ENCODE measurements at regions not wholly inside any gene's neighbourhood (a gene's known extent, or its start where the extent isn't known, plus 50 kb on each side); places are given as distances from the start of the nearest gene placed in this dataset.

DNA sequence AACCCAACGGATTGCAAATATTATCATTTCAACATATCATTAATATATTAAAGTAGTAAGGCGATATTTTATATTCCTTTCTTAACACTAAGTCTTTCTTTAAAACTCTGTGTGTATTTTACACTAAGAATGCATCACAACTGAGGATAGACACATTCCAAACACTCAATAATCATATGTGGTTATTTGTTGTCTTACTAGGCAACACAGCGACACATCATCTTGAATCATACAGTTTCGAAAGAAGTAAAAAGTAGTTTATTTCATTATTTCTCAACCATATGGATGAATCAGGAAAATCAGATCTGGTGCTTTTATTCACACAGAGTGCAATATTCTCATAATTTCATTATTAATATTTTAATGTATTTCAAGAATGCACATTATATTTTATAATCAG is 662.4 kb downstream of the EPHA7 start:
- Histone ChIP-seq H3K4me3 (no peak overlapping the region), H3K27me3 (ENCODE audit: control insufficient read depth in 3 of 3, insufficient read depth in 3 of 3, low read length in 2 of 3) (no peaks in the 10 kb centered on the region), H3K4me1 (ENCODE audit: control insufficient read depth in 5 of 5, insufficient read depth in 5 of 5, low read length in 5 of 5) (peaks cover 0 to 2% (median 0%) of the 10 kb centered on the region in 5 donors), H3K36me3 (ENCODE audit: control insufficient read depth in 4 of 4, insufficient read depth in 4 of 4, low read length in 4 of 4) (no peaks in the 10 kb centered on the region), H3K9me3 (ENCODE audit: control insufficient read depth in 4 of 4, insufficient read depth in 3 of 4, low read length in 3 of 4) (peaks cover 0 to 8% (median 4%) of the 10 kb centered on the region in 4 donors), H3K9ac (ENCODE audit: insufficient read depth in 1 of 2, low read length in 2 of 2) (no peak overlapping the region), H3K27ac (ENCODE audit: low read depth in 1 of 2, low read length in 1 of 2) (no peak overlapping the region)
- no peak for ATAC-seq (ENCODE audit: insufficient read depth, low FRiP score)
- WGBS, 2 donors = 86 to 87% methylated on average over 4 of the region's 4 CpGs
- DNase-seq = no peak
- TF ChIP-seq, protein P1, sequence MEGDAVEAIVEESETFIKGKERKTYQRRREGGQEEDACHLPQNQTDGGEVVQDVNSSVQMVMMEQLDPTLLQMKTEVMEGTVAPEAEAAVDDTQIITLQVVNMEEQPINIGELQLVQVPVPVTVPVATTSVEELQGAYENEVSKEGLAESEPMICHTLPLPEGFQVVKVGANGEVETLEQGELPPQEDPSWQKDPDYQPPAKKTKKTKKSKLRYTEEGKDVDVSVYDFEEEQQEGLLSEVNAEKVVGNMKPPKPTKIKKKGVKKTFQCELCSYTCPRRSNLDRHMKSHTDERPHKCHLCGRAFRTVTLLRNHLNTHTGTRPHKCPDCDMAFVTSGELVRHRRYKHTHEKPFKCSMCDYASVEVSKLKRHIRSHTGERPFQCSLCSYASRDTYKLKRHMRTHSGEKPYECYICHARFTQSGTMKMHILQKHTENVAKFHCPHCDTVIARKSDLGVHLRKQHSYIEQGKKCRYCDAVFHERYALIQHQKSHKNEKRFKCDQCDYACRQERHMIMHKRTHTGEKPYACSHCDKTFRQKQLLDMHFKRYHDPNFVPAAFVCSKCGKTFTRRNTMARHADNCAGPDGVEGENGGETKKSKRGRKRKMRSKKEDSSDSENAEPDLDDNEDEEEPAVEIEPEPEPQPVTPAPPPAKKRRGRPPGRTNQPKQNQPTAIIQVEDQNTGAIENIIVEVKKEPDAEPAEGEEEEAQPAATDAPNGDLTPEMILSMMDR (IDR thresholded peaks at IDR 0.05; ENCODE audit: control extremely low read depth, extremely low read depth) = no peak

- peak; percentile 41 for ATAC-seq (ENCODE audit: insufficient read depth, low FRiP score)
- DNase-seq = no peak
- TF ChIP-seq, protein P1 (IDR thresholded peaks at IDR 0.05; ENCODE audit: control extremely low read depth, extremely low read depth) = no peak
- Histone ChIP-seq H3K27me3 (ENCODE audit: control insufficient read depth in 3 of 3, insufficient read depth in 3 of 3, low read length in 2 of 3) (no peaks in the 10 kb centered on the region), H3K27ac (ENCODE audit: low read depth in 1 of 2, low read length in 1 of 2) (no peak overlapping the region), H3K9me3 (ENCODE audit: control insufficient read depth in 4 of 4, insufficient read depth in 3 of 4, low read length in 3 of 4) (peaks cover 0 to 8% (median 4%) of the 10 kb centered on the region in 4 donors), H3K36me3 (ENCODE audit: control insufficient read depth in 4 of 4, insufficient read depth in 4 of 4, low read length in 4 of 4) (no peaks in the 10 kb centered on the region), H3K4me3 (no peak overlapping the region), H3K9ac (ENCODE audit: insufficient read depth in 1 of 2, low read length in 2 of 2) (no peak overlapping the region), H3K4me1 (ENCODE audit: control insufficient read depth in 5 of 5, insufficient read depth in 5 of 5, low read length in 5 of 5) (peaks cover 0 to 2% (median 0%) of the 10 kb centered on the region in 5 donors)
- WGBS, 2 donors = 76 to 84% methylated on average over 4 of the region's 4 CpGs
These were observed 665.4 kb downstream of the EPHA7 start for GRCh38 chr6:92753956-92754355.

GRCh38 chr6:92752114-92752513 is 667.2 kb downstream of the EPHA7 start:
- ATAC-seq (ENCODE audit: insufficient read depth, low FRiP score) = no peak
- peaks cover 0 to 8% (median 4%) of the 10 kb centered on the region in 4 donors for H3K9me3 ChIP-seq (ENCODE audit: control insufficient read depth in 4 of 4, insufficient read depth in 3 of 4, low read length in 3 of 4)
- TF ChIP-seq, protein P1 (IDR thresholded peaks at IDR 0.05; ENCODE audit: control extremely low read depth, extremely low read depth) = no peak

DNA sequence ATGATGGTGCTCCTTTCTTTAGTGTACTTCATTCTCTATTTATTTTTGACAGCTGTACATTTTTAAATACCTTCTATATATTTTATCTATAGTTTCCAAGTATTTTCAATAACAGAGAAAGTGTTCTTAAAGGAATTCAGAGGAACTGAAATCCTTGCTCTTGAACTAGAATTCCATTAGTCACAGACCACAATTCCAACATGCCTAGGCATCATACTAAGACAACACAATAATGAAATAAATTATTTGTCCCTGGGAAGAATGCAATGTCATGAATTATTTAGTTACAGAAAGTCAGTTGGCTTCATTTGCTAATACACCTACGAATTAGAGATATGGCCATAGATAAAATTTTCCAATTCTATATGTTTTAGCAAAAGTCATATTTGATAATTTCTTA is 671.2 kb downstream of the EPHA7 start:
- ATAC-seq (ENCODE audit: insufficient read depth, low FRiP score) (no peak), DNase-seq (no peak)
- Histone ChIP-seq H3K4me1 (ENCODE audit: control insufficient read depth in 5 of 5, insufficient read depth in 5 of 5, low read length in 5 of 5) (no peaks in the 10 kb centered on the region), H3K9me3 (ENCODE audit: control insufficient read depth in 4 of 4, insufficient read depth in 3 of 4, low read length in 3 of 4) (peaks cover 0 to 4% (median 2%) of the 10 kb centered on the region in 4 donors), H3K9ac (ENCODE audit: insufficient read depth in 1 of 2, low read length in 2 of 2) (no peak overlapping the region), H3K27me3 (ENCODE audit: control insufficient read depth in 3 of 3, insufficient read depth in 3 of 3, low read length in 2 of 3) (no peaks in the 10 kb centered on the region), H3K4me3 (no peak overlapping the region), H3K36me3 (ENCODE audit: control insufficient read depth in 4 of 4, insufficient read depth in 4 of 4, low read length in 4 of 4) (no peaks in the 10 kb centered on the region), H3K27ac (ENCODE audit: low read depth in 1 of 2, low read length in 1 of 2) (no peak overlapping the region)
- whole genome bisulfite sequencing, 2 donors = 83 to 90% methylated on average over 1 of the region's 1 CpG
- TF ChIP-seq, protein P1 (IDR thresholded peaks at IDR 0.05; ENCODE audit: control extremely low read depth, extremely low read depth) = no peak

More at GRCh38 chr6:92752114-92752513, 667.2 kb downstream of the EPHA7 start:
- H3K27me3 ChIP-seq (ENCODE audit: control insufficient read depth in 3 of 3, insufficient read depth in 3 of 3, low read length in 2 of 3) = no peaks in the 10 kb centered on the region
- no peaks in the 10 kb centered on the region for H3K36me3 ChIP-seq (ENCODE audit: control insufficient read depth in 4 of 4, insufficient read depth in 4 of 4, low read length in 4 of 4)
- H3K4me3 ChIP-seq = no peak overlapping the region
- DNase-seq = no peak
- H3K4me1 ChIP-seq (ENCODE audit: control insufficient read depth in 5 of 5, insufficient read depth in 5 of 5, low read length in 5 of 5) = peaks cover 0 to 2% (median 0%) of the 10 kb centered on the region in 5 donors
- H3K27ac ChIP-seq (ENCODE audit: low read depth in 1 of 2, low read length in 1 of 2) = no peak overlapping the region
- H3K9ac ChIP-seq (ENCODE audit: insufficient read depth in 1 of 2, low read length in 2 of 2) = no peak overlapping the region

Measured in lung (tissue), 11 donors.